ENCODE measurements at regions not wholly inside any gene's neighbourhood (a gene's known extent, or its start where the extent isn't known, plus 50 kb on each side); places are given as distances from the start of the nearest gene placed in this dataset.
"Not testable (repeated sequence)": the region's sequence is repeated elsewhere in the genome, so short reads cannot be mapped to it uniquely, and the experiment has no call there.

DNA sequence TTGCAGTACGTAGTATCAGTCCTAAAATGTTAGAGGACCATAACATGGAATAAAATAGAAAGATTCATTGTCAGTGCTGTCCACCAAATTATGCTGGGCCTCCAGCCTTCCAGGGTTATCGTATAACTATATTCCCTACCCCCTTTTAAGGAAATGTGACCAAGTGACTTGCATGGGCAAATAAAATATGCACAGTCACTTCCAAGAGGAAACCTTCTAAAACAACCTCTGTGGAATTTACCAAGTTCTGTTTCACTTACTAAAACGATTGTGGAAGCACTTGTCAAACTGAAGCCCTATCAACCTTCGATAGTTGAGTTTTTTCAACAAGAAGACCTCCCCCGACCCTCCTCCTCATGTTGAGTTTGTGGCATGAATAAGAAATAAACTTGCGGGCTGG is 345.4 kb upstream of the C16orf82 start:
- Mint-ChIP-seq H3K27me3 (peaks cover 16% of the 10 kb centered on the region), H3K36me3 (ENCODE audit: low read depth) (no peaks in the 10 kb centered on the region), H3K27ac (no peak overlapping the region), H3K4me1 (no peaks in the 10 kb centered on the region), H3K4me3 (no peak overlapping the region)
- DNase-seq (no peak), ATAC-seq (no peak)
- H3K9me3 ChIP-seq (ENCODE audit: control insufficient read depth, low read length, poor library complexity, severe bottlenecking): no peaks in the 10 kb centered on the region

DNA sequence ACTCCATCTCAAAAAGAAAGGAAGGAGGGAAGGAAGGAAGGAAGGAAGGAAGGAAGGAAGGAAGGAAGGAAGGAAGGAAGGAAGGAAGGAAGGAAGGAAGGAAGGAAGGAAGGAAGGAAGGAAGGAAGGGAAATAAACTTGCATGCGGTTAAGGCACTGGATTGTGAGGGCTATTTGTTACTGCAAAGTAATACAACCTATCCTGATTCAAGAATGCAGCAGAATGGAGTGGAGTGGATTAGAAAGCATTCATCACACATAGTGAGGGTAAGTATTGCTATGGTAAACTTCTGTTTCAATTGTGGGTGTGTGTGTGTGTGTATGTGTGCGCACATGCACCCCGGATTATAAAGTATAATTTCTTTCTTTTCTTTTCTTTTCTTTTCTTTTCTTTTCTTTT is 344.8 kb upstream of the C16orf82 start:
- not testable (repeated sequence) for DNase-seq; H3K36me3 Mint-ChIP-seq (ENCODE audit: low read depth); H3K4me1 Mint-ChIP-seq; H3K9me3 ChIP-seq (ENCODE audit: control insufficient read depth, low read length, poor library complexity, severe bottlenecking); H3K4me3 Mint-ChIP-seq; H3K27ac Mint-ChIP-seq; ATAC-seq
- H3K27me3 Mint-ChIP-seq: peaks cover 20% of the 10 kb centered on the region

DNA sequence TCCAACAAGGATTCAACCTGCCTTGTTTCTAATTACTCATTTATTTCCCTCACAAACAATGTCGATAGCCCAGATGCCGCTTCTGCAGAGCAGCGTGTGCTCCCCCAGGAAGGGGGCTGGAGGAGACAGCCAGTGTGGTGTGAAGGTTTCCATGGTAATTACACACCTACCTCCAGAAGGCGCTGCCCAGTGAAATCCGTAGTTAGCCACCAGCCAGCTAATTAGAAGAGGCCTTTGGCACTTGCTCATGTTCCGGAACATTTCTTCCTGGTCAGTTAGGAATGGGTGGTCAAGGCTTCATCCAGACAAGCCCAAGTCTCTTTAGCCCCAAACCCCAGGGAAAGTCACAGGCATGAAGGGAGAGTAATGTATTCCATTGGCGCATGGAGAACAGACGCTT is 342.5 kb upstream of the C16orf82 start:
- Mint-ChIP-seq H3K4me3 (no peak overlapping the region), H3K4me1 (no peaks in the 10 kb centered on the region)
- no peak for ATAC-seq

DNA sequence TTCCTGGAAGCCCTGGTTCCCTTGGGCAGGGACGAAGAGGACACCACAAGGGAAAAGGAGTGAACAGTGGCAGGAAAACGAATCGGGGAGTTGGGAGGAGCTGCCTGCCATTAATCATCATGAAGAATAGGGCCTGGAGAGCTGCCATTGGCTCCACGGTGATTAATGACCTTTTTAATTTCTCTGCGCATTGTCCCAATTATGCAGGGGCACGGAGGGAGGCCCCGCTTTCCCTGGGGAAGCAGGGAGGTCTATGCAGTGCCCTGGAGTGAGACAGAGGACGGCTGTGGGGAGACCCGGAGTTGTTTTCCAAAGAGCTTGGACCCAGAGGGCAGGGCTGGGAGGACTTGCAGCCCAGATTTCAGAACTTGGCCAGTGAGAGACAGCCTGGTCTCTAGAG is 338.9 kb upstream of the C16orf82 start:
- Mint-ChIP-seq H3K27ac (no peak overlapping the region), H3K4me1 (no peaks in the 10 kb centered on the region), H3K4me3 (no peak overlapping the region), H3K36me3 (ENCODE audit: low read depth) (no peaks in the 10 kb centered on the region), H3K27me3 (peaks cover 13% of the 10 kb centered on the region)
- no peak for DNase-seq
- ATAC-seq: no peak
- H3K9me3 ChIP-seq (ENCODE audit: control insufficient read depth, low read length, poor library complexity, severe bottlenecking): no peaks in the 10 kb centered on the region

More for the DNA sequence above, 342.5 kb upstream of the C16orf82 start:
- peaks cover 13% of the 10 kb centered on the region for H3K27me3 Mint-ChIP-seq
- H3K36me3 Mint-ChIP-seq (ENCODE audit: low read depth): no peaks in the 10 kb centered on the region
- no peaks in the 10 kb centered on the region for H3K9me3 ChIP-seq (ENCODE audit: control insufficient read depth, low read length, poor library complexity, severe bottlenecking)
- H3K27ac Mint-ChIP-seq: no peak overlapping the region
- no peak for DNase-seq

- Mint-ChIP-seq H3K27ac (no peak overlapping the region), H3K4me3 (no peak overlapping the region), H3K4me1 (no peaks in the 10 kb centered on the region), H3K36me3 (ENCODE audit: low read depth) (peaks cover 2% of the 10 kb centered on the region), H3K27me3 (peaks cover 6% of the 10 kb centered on the region)
- ATAC-seq (no peak), DNase-seq (no peak)
- H3K9me3 ChIP-seq (ENCODE audit: control insufficient read depth, low read length, poor library complexity, severe bottlenecking): no peaks in the 10 kb centered on the region
These were observed 336.7 kb upstream of the C16orf82 start for GRCh38 chr16:26729951-26730541.

GRCh38 chr16:26731729-26732128 is 335.0 kb upstream of the C16orf82 start:
- ATAC-seq: no peak
- no peaks in the 10 kb centered on the region for H3K9me3 ChIP-seq (ENCODE audit: control insufficient read depth, low read length, poor library complexity, severe bottlenecking)
- Mint-ChIP-seq H3K27me3 (peaks cover 3% of the 10 kb centered on the region), H3K4me1 (no peaks in the 10 kb centered on the region), H3K36me3 (ENCODE audit: low read depth) (peaks cover 2% of the 10 kb centered on the region), H3K4me3 (no peak overlapping the region), H3K27ac (no peak overlapping the region)
- no peak for DNase-seq

- peaks cover 2% of the 10 kb centered on the region for H3K36me3 Mint-ChIP-seq (ENCODE audit: low read depth)
- H3K4me3 Mint-ChIP-seq: no peak overlapping the region
- H3K27ac Mint-ChIP-seq: no peak overlapping the region
- H3K9me3 ChIP-seq (ENCODE audit: control insufficient read depth, low read length, poor library complexity, severe bottlenecking): no peaks in the 10 kb centered on the region
- H3K27me3 Mint-ChIP-seq: no peaks in the 10 kb centered on the region
- ATAC-seq (no peak), DNase-seq (no peak)
- no peaks in the 10 kb centered on the region for H3K4me1 Mint-ChIP-seq
These were observed 333.0 kb upstream of the C16orf82 start for GRCh38 chr16:26733710-26734109.

DNA sequence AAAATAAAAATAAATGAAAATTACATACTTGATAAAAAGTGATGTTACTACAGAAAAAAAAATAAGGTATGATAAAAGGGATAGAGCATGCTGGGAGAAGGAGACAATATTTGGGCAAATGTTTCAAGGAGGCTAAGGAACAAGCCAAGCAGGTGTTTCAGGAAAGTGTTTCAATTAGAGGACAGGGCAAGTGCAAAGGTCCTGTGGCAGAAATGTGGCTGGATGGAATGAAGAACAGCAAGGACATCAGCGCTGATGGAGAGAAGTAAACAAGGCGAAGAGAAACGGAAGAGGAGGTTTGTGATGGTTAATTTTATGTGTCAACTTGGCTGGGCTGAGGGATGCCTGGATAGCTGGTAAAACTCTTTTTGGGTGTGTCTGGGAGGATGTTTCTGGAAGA is 331.2 kb upstream of the C16orf82 start:
- Mint-ChIP-seq H3K4me1 (no peaks in the 10 kb centered on the region), H3K27ac (no peak overlapping the region), H3K4me3 (no peak overlapping the region), H3K36me3 (ENCODE audit: low read depth) (peaks cover 2% of the 10 kb centered on the region), H3K27me3 (no peaks in the 10 kb centered on the region)
- DNase-seq (no peak), ATAC-seq (no peak)
- no peaks in the 10 kb centered on the region for H3K9me3 ChIP-seq (ENCODE audit: control insufficient read depth, low read length, poor library complexity, severe bottlenecking)

DNA sequence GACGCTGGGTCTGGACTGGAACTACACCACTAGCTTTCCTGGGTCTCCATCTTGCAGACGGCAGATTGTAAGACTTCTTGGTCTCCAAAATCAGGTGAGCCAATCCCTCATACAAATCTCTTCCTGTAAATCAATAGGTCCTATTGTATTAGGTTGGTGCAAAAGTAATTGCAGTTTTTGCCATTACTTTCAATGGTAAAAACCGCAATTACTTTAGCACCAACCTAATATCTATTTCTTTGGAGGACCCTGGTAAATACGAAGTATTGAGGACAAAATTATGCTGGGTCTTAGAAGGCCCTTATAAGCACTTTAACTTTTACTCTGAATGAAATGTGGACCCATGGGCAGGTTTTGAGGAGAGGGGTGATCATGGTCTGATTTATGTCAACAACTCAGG is 330.6 kb upstream of the C16orf82 start:
- no peaks in the 10 kb centered on the region for H3K27me3 Mint-ChIP-seq
- no peak overlapping the region for H3K27ac Mint-ChIP-seq
- no peaks in the 10 kb centered on the region for H3K9me3 ChIP-seq (ENCODE audit: control insufficient read depth, low read length, poor library complexity, severe bottlenecking)
- no peaks in the 10 kb centered on the region for H3K4me1 Mint-ChIP-seq
- DNase-seq (no peak), ATAC-seq (no peak)
- no peak overlapping the region for H3K4me3 Mint-ChIP-seq
- H3K36me3 Mint-ChIP-seq (ENCODE audit: low read depth): peaks cover 2% of the 10 kb centered on the region

DNA sequence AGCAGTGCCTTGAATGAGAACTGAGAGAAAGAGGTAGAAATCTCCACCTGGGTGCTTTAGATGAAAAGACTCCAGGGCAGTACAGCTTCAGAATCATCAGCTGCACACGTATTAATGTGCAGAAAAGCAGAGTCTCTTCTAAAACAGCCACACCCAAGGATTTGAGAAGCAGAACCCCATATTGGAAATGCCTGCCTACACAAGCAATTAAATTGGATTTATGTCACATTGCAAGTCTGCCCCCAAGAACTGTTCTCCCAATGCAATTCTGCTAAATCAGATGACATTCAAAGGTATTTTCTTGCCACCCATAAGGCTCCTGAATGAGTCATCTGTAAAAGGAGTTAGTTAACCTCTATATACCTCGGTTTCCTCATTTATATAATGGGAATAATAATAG is 326.0 kb upstream of the C16orf82 start:
- Mint-ChIP-seq H3K27me3 (peaks cover 13% of the 10 kb centered on the region), H3K4me1 (no peaks in the 10 kb centered on the region), H3K36me3 (ENCODE audit: low read depth) (no peaks in the 10 kb centered on the region), H3K4me3 (no peak overlapping the region), H3K27ac (no peak overlapping the region)
- no peaks in the 10 kb centered on the region for H3K9me3 ChIP-seq (ENCODE audit: control insufficient read depth, low read length, poor library complexity, severe bottlenecking)
- no peak for ATAC-seq
- DNase-seq: no peak

GRCh38 chr16:26742040-26742439 is 324.7 kb upstream of the C16orf82 start:
- no peaks in the 10 kb centered on the region for H3K9me3 ChIP-seq (ENCODE audit: control insufficient read depth, low read length, poor library complexity, severe bottlenecking)
- Mint-ChIP-seq H3K27ac (no peak overlapping the region), H3K36me3 (ENCODE audit: low read depth) (no peaks in the 10 kb centered on the region), H3K4me1 (no peaks in the 10 kb centered on the region), H3K4me3 (no peak overlapping the region), H3K27me3 (peaks cover 21% of the 10 kb centered on the region)
- no peak for ATAC-seq
- no peak for DNase-seq

DNA sequence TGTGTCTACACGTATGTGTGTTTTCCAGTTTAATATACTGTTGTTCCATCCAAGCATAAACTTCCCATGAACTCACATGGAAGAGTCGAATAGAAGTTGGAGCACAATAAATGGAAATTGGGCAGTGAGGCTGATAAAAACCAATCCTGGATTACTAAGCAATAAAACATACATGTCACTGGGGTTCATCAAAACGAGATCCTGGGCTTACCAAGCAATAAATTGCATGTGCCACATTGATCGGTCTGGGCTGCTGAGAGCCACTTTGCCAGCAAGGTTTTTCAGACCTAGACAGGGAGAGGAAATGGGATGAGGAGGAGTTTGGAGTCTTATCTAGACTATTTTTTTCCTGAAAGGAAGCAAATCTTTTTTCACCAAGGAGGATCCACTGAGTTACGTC is 322.3 kb upstream of the C16orf82 start:
- no peak overlapping the region for H3K4me3 Mint-ChIP-seq
- peaks cover 3% of the 10 kb centered on the region for H3K36me3 Mint-ChIP-seq (ENCODE audit: low read depth)
- DNase-seq (no peak), ATAC-seq (no peak)
- H3K27me3 Mint-ChIP-seq: peaks cover 34% of the 10 kb centered on the region
- no peaks in the 10 kb centered on the region for H3K9me3 ChIP-seq (ENCODE audit: control insufficient read depth, low read length, poor library complexity, severe bottlenecking)
- H3K4me1 Mint-ChIP-seq: peaks cover 2% of the 10 kb centered on the region
- no peak overlapping the region for H3K27ac Mint-ChIP-seq

- ATAC-seq: no peak
- Mint-ChIP-seq H3K4me3 (no peak overlapping the region), H3K36me3 (ENCODE audit: low read depth) (peaks cover 3% of the 10 kb centered on the region), H3K4me1 (peaks cover 2% of the 10 kb centered on the region), H3K27me3 (peaks cover 33% of the 10 kb centered on the region), H3K27ac (no peak overlapping the region)
- H3K9me3 ChIP-seq (ENCODE audit: control insufficient read depth, low read length, poor library complexity, severe bottlenecking): no peaks in the 10 kb centered on the region
- DNase-seq: no peak
These were observed 319.0 kb upstream of the C16orf82 start for GRCh38 chr16:26747760-26748159.

- DNase-seq (no peak), ATAC-seq (no peak)
- Mint-ChIP-seq H3K36me3 (ENCODE audit: low read depth) (peaks cover 3% of the 10 kb centered on the region), H3K4me3 (no peak overlapping the region), H3K27me3 (peaks cover 27% of the 10 kb centered on the region), H3K27ac (no peak overlapping the region), H3K4me1 (peaks cover 2% of the 10 kb centered on the region)
- H3K9me3 ChIP-seq (ENCODE audit: control insufficient read depth, low read length, poor library complexity, severe bottlenecking): no peaks in the 10 kb centered on the region
These were observed 317.7 kb upstream of the C16orf82 start for GRCh38 chr16:26749072-26749471.
